B cell (primary cell): ENCODE measurements at regions not wholly inside any gene's neighbourhood (a gene's known extent, or its start where the extent isn't known, plus 50 kb on each side); places are given as distances from the start of the nearest gene placed in this dataset.

Experiments used
- ATAC-seq: fragments of 200-7000 bp; cut with Tn5 transposase; one replicate; pipeline ENCODE4 v1.10.0; 2021; ENCODE audit warnings: low read depth, mild to moderate bottlenecking, moderate number of reproducible peaks, moderate library complexity
- CTCF ChIA-PET: fragments of 350-600 bp; sonication (Branson Sonifier 250); formaldehyde crosslinking; loops from one replicate; lab custom pipeline; 2021; ENCODE audit warnings: antibody characterized with exemption, inconsistent platforms; lab: Charles Lee
- POLR2A ChIA-PET: fragments of 350-600 bp; sonication (Branson Sonifier 250); formaldehyde crosslinking; loops from one replicate; lab custom pipeline; 2021; ENCODE audit warnings: antibody characterized with exemption; lab: Charles Lee
- DNase-seq: peaks from one replicate; pipeline ENCODE4 v3.0.0; 2013
- H2AFZ ChIP-seq: 2 replicates; pipeline ENCODE4 v1.6.1; 2012; ENCODE audit warnings: mild to moderate bottlenecking, low read depth, low read length; ENCODE audit not compliant: insufficient read depth, poor library complexity, severe bottlenecking
- H3K27ac ChIP-seq, 2 donors: 1 replicate in 1 of 2; 2 replicates in 1 of 2; pipeline ENCODE4 v1.5.1; 2012 to 2013; ENCODE audit warnings: low read length in 2 of 2, mild to moderate bottlenecking in 2 of 2, moderate library complexity in 1 of 2
- H3K27me3 ChIP-seq, 4 experiments: fragments of 200-600 bp in 1 of 4; sonication (generic) in 1 of 4; replicated peaks in 1 of 4; 1 replicate in 2 of 4; 2 replicates in 2 of 4; pipeline versions ENCODE4 v1.6.1 to v1.7.0; 2013 to 2016; ENCODE audit warnings: low read length in 3 of 4, mild to moderate bottlenecking in 2 of 4, mixed read lengths in 1 of 4, moderate library complexity in 1 of 4; ENCODE audit not compliant: insufficient read depth in 4 of 4, control insufficient read depth in 3 of 4; ENCODE audit errors: control extremely low read depth in 1 of 4
- H3K36me3 ChIP-seq, 2 experiments: replicated peaks in 1 of 2; 1 replicate in 1 of 2; 2 replicates in 1 of 2; pipeline versions ENCODE4 v1.6.1 to v1.7.1; 2013; ENCODE audit warnings: low read length in 1 of 2; ENCODE audit not compliant: insufficient read depth in 2 of 2, control insufficient read depth in 1 of 2; ENCODE audit errors: control extremely low read depth in 1 of 2, extremely low read depth in 1 of 2
- H3K4me1 ChIP-seq, 2 donors: fragments of 200-600 bp in 1 of 2; sonication (generic) in 1 of 2; 1 replicate in 1 of 2; 2 replicates in 1 of 2; pipeline versions ENCODE4 v1.5.1 to v1.6.1; 2013 to 2017; ENCODE audit warnings: low read length in 2 of 2; ENCODE audit not compliant: control insufficient read depth in 2 of 2, insufficient read depth in 2 of 2
- H3K4me2 ChIP-seq: replicated peaks from 2 replicates; pipeline ENCODE3; 2012; ENCODE audit warnings: mild to moderate bottlenecking, low read depth, low read length; ENCODE audit not compliant: poor library complexity, severe bottlenecking
- H3K4me3 ChIP-seq, 5 experiments: fragments of 200-600 bp in 1 of 5; sonication (generic) in 1 of 5; 1 replicate in 3 of 5; 2 replicates in 2 of 5; pipeline versions ENCODE4 v1.5.1 to v1.7.0; 2011 to 2016; ENCODE audit warnings: low read length in 4 of 5, mild to moderate bottlenecking in 4 of 5, low read depth in 2 of 5, control low read depth in 1 of 5, moderate library complexity in 1 of 5; ENCODE audit not compliant: insufficient read depth in 1 of 5; ENCODE audit errors: control extremely low read depth in 1 of 5, extremely low read depth in 1 of 5
- H3K79me2 ChIP-seq: fragments of 200-600 bp; sonication (generic); one replicate; pipeline ENCODE4 v1.6.0; 2016; ENCODE audit warnings: low read length; ENCODE audit not compliant: control insufficient read depth, insufficient read depth
- H3K9ac ChIP-seq: fragments of 200-600 bp; sonication (generic); 2 replicates; pipeline ENCODE4 v1.6.1; 2017; ENCODE audit warnings: mild to moderate bottlenecking, low read length, moderate library complexity
- H3K9me3 ChIP-seq, 3 donors: one replicate each; pipeline versions ENCODE4 v1.6.1 to v1.7.1; 2013; ENCODE audit warnings: low read length in 2 of 3; ENCODE audit not compliant: control insufficient read depth in 2 of 3, insufficient read depth in 1 of 3; ENCODE audit errors: control extremely low read depth in 1 of 3
- H4K20me1 ChIP-seq: 2 replicates; pipeline ENCODE4 v1.6.0; 2012; ENCODE audit warnings: mild to moderate bottlenecking, low read length; ENCODE audit not compliant: insufficient read depth, control insufficient read depth, poor library complexity, severe bottlenecking
- H3K27ac Mint-ChIP-seq: one replicate; pipeline ENCODE4 v1.8.0; 2021; ENCODE audit warnings: mixed read lengths
- H3K27me3 Mint-ChIP-seq: one replicate; pipeline ENCODE4 v1.8.0; 2021; ENCODE audit warnings: mixed read lengths
- H3K4me1 Mint-ChIP-seq: one replicate; pipeline ENCODE4 v1.8.0; 2021; ENCODE audit warnings: mixed read lengths
- H3K4me3 Mint-ChIP-seq: one replicate; pipeline ENCODE4 v1.8.0; 2021; ENCODE audit warnings: mixed read lengths
- H3K9me3 Mint-ChIP-seq: one replicate; pipeline ENCODE4 v1.8.0; 2022; ENCODE audit warnings: mixed read lengths; ENCODE audit not compliant: insufficient read depth
- EZH2 ChIP-seq: IDR thresholded peaks from 2 replicates; pipeline ENCODE4 v1.6.1; 2012; ENCODE audit warnings: borderline replicate concordance, low read depth, mild to moderate bottlenecking, moderate library complexity, low read length; ENCODE audit not compliant: insufficient read depth, poor library complexity, severe bottlenecking
- WGBS: methylation state at CpG from one replicate; pipeline ENCODE4 v1.1.5; 2013; ENCODE audit warnings: missing lambda C conversion rate; ENCODE audit not compliant: insufficient coverage; 5-methylcytosine and 5-hydroxymethylcytosine counted together
- intact Hi-C: fragments of 100-400 bp; cut with micrococcal nuclease; formaldehyde crosslinking; loops from one replicate; pipeline ENCODE4 v1.10.0; 2022
- TF ChIP-seq, protein P1 (sequence below): fragments of 200-600 bp; IDR thresholded peaks from one replicate; pipeline ENCODE4 v1.8.0; 2022; ENCODE audit warnings: antibody characterized with exemption, mild to moderate bottlenecking

DNA sequence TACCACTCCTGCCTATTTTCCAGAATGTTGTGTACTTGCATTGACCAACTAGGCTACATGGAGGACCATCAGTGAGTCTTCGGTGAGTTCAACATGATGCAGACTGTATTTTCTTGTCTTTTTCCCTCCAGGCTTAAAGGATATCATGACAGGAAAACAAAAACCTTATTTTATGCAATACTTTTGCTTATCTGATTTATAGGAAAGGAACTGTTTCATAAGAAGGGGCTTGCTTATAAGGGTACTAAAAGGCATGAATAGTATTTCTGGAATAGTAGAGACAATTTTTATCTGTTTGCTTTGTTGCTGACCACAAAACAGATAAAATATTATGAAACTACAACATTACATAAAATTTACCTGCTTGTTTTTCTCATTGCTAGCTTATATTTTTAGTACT lies 374.7 kb downstream of the KLF5 start:
- no peaks in the 10 kb centered on the region for H4K20me1 ChIP-seq
- H3K9ac ChIP-seq: no peak overlapping the region
- H3K4me1 ChIP-seq: no peaks in the 10 kb centered on the region
- no peak overlapping the region for H2AFZ ChIP-seq
- H3K9me3 ChIP-seq: peaks cover 0 to 6% (median 5%) of the 10 kb centered on the region in 3 donors
- no peaks in the 10 kb centered on the region for H3K27me3 ChIP-seq
- H3K4me1 Mint-ChIP-seq: no peaks in the 10 kb centered on the region
- intact Hi-C loops: no loop called here
- no peak overlapping the region for H3K4me3 ChIP-seq
- ChIA-PET POLR2A (no interaction called here), CTCF (no interaction called here)
- H3K27ac ChIP-seq: no peak overlapping the region
- H3K36me3 ChIP-seq: no peaks in the 10 kb centered on the region
- H3K9me3 Mint-ChIP-seq: peaks cover 12% of the 10 kb centered on the region
- H3K79me2 ChIP-seq: no peaks in the 10 kb centered on the region
- no peaks in the 10 kb centered on the region for H3K27me3 Mint-ChIP-seq
- no peak for TF ChIP-seq EZH2
- TF ChIP-seq, protein P1, sequence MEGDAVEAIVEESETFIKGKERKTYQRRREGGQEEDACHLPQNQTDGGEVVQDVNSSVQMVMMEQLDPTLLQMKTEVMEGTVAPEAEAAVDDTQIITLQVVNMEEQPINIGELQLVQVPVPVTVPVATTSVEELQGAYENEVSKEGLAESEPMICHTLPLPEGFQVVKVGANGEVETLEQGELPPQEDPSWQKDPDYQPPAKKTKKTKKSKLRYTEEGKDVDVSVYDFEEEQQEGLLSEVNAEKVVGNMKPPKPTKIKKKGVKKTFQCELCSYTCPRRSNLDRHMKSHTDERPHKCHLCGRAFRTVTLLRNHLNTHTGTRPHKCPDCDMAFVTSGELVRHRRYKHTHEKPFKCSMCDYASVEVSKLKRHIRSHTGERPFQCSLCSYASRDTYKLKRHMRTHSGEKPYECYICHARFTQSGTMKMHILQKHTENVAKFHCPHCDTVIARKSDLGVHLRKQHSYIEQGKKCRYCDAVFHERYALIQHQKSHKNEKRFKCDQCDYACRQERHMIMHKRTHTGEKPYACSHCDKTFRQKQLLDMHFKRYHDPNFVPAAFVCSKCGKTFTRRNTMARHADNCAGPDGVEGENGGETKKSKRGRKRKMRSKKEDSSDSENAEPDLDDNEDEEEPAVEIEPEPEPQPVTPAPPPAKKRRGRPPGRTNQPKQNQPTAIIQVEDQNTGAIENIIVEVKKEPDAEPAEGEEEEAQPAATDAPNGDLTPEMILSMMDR: no peak
- no peak for ATAC-seq
- H3K4me3 Mint-ChIP-seq: no peak overlapping the region
- no peak overlapping the region for H3K4me2 ChIP-seq
- H3K27ac Mint-ChIP-seq: no peak overlapping the region
- no CpG with 5 or more reads among the region's 1 CpG for WGBS
- DNase-seq: no peak

DNA sequence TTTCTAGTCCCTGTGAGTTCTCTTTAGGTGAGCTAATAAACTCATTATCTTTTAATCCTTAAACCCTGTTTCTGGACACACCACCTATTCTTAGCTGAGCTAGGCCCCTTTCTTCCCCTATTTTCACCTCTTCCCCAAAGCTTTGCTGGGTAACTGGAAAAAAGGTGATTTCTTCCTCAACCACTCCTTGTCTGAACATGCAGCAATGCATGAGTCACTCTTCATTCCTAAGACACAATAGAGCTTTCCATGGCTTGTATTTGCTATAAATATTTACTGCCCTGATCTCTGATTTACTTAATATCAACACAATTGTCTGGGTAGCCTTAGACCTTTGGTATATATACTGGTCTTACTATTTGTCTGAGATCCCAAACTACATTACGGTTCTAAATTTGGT lies 370.9 kb downstream of the KLF5 start:
- H3K27me3 Mint-ChIP-seq: no peaks in the 10 kb centered on the region
- H3K4me1 Mint-ChIP-seq: no peaks in the 10 kb centered on the region
- DNase-seq (no peak), ATAC-seq (no peak)
- Histone ChIP-seq H3K9me3 (peaks cover 0 to 6% (median 0%) of the 10 kb centered on the region in 3 donors), H4K20me1 (no peaks in the 10 kb centered on the region), H3K4me1 (no peaks in the 10 kb centered on the region), H3K36me3 (no peaks in the 10 kb centered on the region), H3K4me2 (no peak overlapping the region), H3K9ac (no peak overlapping the region), H2AFZ (no peak overlapping the region), H3K79me2 (no peaks in the 10 kb centered on the region), H3K27me3 (no peaks in the 10 kb centered on the region), H3K4me3 (no peak overlapping the region), H3K27ac (no peak overlapping the region)
- TF ChIP-seq, protein P1: no peak
- TF ChIP-seq EZH2: no peak
- intact Hi-C loops: no loop called here
- H3K9me3 Mint-ChIP-seq: peaks cover 2% of the 10 kb centered on the region
- ChIA-PET POLR2A (no interaction called here), CTCF (no interaction called here)
- H3K4me3 Mint-ChIP-seq: no peak overlapping the region
- no peak overlapping the region for H3K27ac Mint-ChIP-seq
- WGBS: no CpG with 5 or more reads among the region's 1 CpG
